DMS79 (cell line): ENCODE measurements at regions not wholly inside any gene's neighbourhood (a gene's known extent, or its start where the extent isn't known, plus 50 kb on each side); places are given as distances from the start of the nearest gene placed in this dataset.
"Not testable (repeated sequence)": the region's sequence is repeated elsewhere in the genome, so short reads cannot be mapped to it uniquely, and the experiment has no call there.

Experiments used
- DNase-seq: peaks from one replicate; lab custom pipeline; 2025; lab: John Stamatoyannopoulos, UW

DNA sequence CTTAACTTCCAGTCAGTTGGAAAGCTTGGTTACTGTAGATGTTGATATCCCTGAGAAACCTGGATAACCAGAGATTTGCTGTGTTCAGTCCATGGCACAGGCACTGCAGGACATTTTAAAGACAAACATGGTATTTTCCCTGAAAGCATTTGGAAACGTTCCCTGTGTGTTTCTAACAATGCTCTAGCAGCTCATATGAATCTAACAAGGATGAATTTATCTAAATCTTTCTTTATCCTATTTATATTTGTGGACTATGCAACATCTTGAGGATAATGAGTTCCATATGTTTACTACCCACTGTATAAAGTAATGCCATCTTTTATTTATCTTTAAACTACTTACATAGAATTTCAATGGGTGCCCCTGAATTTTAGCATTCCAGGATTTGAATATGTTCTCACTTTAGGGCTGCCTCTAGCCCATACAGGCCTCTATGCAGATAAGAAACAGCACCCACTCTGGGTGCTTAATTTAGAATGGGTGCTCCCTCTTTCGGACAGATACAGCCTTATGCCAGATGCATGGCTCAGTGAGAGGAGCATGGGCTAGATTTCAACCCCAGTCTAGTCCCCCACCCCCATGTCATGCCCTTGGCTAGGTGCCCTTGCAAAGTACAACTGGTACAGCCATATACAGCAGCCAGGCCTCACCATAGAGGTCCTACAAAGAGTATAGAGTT is 50.6 kb upstream of the NEMP2 start:
- no peak for DNase-seq

DNA sequence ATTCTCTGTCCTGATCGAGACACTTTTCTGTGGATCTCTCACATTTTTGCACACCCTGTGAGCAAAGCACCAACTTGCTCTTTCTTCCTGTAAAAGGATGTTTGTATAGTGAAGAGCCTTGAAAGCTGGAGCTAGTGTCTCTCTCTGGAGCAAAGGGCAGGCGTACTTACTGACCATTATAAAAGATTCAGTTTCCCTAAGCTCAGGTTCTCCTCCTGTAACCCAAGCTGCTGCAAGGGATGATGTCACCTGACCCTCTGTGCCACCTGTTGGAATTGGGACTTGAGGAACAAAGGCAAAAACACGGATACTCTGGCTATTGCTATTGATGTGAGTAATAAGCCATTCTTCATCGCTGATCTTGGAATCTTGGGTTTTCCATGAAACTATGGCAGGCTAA is 52.6 kb upstream of the NEMP2 start:
- peak; percentile 1 for DNase-seq

DNA sequence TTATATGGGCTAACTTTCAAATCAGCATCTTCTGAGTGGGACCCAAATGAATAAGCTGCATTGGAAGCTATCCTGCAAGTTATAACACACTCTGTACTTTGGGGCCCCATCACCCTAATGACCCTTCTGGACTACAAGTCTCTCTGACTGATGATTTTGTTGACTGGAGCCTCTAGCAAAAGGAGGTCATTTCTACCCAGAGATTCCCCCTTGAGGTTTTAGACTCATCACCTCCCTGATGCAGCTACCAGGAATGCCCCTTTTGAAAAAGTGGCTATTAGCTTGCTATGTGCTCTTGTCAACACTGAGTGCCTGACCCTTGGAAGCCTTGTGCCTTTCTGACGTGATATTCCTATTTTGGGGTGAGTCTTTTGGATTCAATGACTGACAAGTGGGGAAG is 54.5 kb upstream of the NEMP2 start:
- DNase-seq, result no peak

DNA sequence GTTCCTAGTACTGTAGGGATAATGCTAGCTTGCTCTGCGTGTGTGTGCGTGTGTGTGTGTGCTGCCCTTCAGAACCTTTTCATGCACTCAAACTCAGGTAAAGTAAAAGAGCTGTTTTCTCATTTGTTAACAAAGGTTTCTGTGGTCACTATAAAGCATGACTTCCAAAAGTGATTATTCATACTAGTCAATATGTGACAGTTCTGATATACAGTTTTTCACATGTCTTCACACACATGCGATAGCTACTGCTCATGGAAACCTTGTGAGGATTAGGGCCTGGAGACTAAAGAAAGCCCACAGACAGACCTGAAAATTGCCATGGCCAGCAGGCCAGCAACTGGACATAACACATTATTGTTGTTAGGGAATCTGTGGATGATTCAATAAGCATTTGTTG is 56.9 kb upstream of the NEMP2 start:
- DNase-seq, result no peak

DNA sequence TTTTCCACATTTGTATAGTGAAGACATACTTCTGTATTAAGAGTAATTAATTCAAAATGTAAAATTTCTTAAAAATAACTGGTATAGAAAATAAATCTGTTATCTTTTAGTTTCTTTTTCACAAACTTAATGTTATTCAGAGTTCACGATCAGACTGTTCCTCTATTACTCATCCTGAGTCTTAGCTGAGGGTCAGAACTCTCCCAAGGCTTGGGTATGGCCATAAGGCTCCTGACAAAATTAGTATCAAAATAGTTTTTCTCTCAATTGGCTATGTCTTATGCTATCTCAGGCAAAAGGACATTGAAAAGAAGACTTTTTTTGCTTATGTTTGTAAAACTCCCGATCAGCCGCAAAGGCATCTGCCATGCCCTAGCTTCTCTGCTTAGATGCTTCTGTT is 56.1 kb upstream of the NAB1 start:
- DNase-seq, result no peak

DNA sequence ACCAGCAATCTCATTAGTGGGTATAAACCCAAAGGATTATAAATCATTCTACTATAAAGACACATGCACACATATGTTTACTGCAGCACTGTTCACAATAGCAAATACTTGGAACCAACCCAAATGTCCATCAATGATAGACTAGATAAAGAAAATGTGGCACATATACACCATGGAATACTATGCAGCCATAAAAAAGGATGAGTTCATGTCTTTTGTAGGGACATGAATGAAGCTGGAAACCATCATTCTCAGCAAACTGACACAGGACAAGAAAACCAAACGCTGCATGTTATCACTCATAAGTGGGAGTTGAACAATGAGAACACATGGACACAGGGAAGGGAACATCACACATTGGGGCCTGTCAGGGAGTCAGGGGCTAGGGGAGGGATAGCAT is 53.0 kb upstream of the NAB1 start:
- not testable (repeated sequence) for DNase-seq

DNA sequence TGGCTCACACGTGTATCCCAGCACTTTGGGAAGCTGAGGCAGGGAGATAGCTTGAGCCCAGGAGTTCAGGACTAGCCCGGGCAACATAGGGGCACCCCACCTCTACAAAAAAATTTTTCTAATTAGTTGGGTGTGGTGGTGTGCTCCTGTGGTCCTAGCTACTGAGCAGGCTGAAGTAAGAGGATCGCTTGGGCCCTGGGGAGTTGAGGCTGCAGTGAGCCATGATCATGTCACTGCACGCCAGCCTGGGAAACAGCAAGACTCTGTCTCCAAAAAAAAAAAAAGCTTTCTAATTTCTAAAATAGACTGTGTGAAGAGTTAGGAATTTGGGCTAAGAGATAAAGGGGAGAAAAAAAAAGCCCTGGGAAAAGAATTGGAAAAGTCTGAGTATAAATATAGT is 51.9 kb upstream of the NAB1 start:
- no peak for DNase-seq

DNA sequence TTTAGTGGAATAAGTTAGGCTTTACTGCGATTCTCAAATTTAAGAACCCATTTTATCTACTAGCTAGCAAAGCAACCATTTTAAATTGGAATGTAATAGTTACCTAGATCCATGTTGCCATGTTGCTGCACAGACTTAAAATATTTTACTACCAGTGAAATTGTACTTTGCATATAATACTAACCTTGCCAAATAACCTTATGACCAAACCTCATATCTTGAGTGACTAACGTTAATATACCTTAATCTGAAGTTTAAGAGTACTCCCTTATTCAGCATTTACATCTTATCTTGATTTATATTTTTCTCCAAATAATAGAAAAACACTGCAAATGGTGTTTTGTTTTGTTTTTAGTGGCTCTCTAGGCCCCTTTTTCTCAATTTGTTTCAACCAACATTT is 50.3 kb upstream of the NAB1 start:
- no peak for DNase-seq

DNA sequence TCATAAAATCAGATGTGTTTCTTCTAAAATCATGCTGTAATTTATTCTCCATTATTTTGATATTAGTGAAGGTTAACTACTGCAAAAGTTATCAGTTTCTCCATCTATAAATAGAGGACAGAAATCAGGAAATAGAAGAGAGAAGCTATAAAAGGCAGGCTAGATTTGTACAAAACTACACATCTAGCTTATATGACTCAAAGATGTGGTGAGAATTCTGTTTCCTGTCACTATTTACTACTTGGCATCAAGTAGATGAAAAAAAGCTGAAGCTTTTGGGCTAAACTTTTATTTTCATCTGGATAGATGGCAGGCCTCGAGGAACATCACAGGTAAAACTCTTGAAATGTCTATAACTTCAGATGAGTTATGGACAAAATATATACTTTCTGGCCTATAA is 49.8 kb upstream of the NAB1 start:
- no peak for DNase-seq
